Astrocyte (in vitro differentiated cells and primary cell): ENCODE measurements at regions not wholly inside any gene's neighbourhood (a gene's known extent, or its start where the extent isn't known, plus 50 kb on each side); places are given as distances from the start of the nearest gene placed in this dataset.

ENCODE experiments used
- CTCF ChIP-seq: IDR thresholded peaks from 2 replicates; pipeline ENCODE4 v1.5.1; 2011; ENCODE audit warnings: low read depth, mild to moderate bottlenecking, inconsistent platforms, low read length, moderate library complexity; ENCODE audit not compliant: insufficient read depth
- EZH2 ChIP-seq: IDR thresholded peaks from 2 replicates; pipeline ENCODE4 v1.6.1; 2012; ENCODE audit warnings: mild to moderate bottlenecking, low read length, inconsistent platforms; ENCODE audit not compliant: insufficient read depth

- TF ChIP-seq CTCF (no peak), EZH2 (no peak)
Measured at GRCh38 chr6:30002871-30003270, 58.2 kb upstream of the POLR1H start.
